GM23338 (cell line): ENCODE measurements at regions not wholly inside any gene's neighbourhood (a gene's known extent, or its start where the extent isn't known, plus 50 kb on each side); places are given as distances from the start of the nearest gene placed in this dataset.

Experiments
- ATAC-seq: fragments of 200-7000 bp; cut with Tn5 transposase; 3 replicates; pipeline ENCODE4 v1.9.1; 2020
- DNase-seq: peaks from one replicate; pipeline ENCODE4 v3.0.0-alpha.2; 2015; ENCODE audit warnings: low spot score
- H2AFZ ChIP-seq: fragments of 200-600 bp; sonication (generic); 2 replicates; pipeline ENCODE4 v1.8.0; 2016; ENCODE audit warnings: antibody characterized with exemption, mild to moderate bottlenecking, moderate library complexity
- H3F3A ChIP-seq: fragments of 200-600 bp; sonication (generic); replicated peaks from 2 replicates; pipeline ENCODE4 v1.8.0; 2017; ENCODE audit warnings: antibody characterized with exemption, mixed run types, low read depth
- H3K27ac ChIP-seq: fragments of 200-600 bp; sonication (generic); 2 replicates; pipeline ENCODE4 v1.6.1; 2016; ENCODE audit warnings: low read depth
- H3K27me3 ChIP-seq: fragments of 200-600 bp; sonication (generic); 2 replicates; pipeline ENCODE4 v1.8.0; 2016; ENCODE audit warnings: mild to moderate bottlenecking, mixed run types, moderate library complexity; ENCODE audit not compliant: insufficient read depth
- H3K36me3 ChIP-seq: fragments of 200-600 bp; sonication (generic); 2 replicates; pipeline ENCODE4 v1.8.0; 2016; ENCODE audit warnings: mild to moderate bottlenecking; ENCODE audit not compliant: insufficient read depth
- H3K4me1 ChIP-seq: fragments of 200-600 bp; sonication (generic); 2 replicates; pipeline ENCODE4 v1.8.0; 2016; ENCODE audit warnings: mild to moderate bottlenecking, moderate library complexity; ENCODE audit not compliant: insufficient read depth
- H3K4me2 ChIP-seq: fragments of 200-600 bp; sonication (generic); 2 replicates; pipeline ENCODE4 v1.7.1; 2017; ENCODE audit warnings: mixed run types
- H3K4me3 ChIP-seq: fragments of 200-600 bp; sonication (generic); 2 replicates; pipeline ENCODE4 v1.6.1; 2016; ENCODE audit warnings: mixed run types
- H3K79me2 ChIP-seq: fragments of 200-600 bp; sonication (generic); replicated peaks from 2 replicates; pipeline ENCODE4 v1.8.0; 2017; ENCODE audit warnings: mild to moderate bottlenecking; ENCODE audit not compliant: insufficient read depth
- H3K9me2 ChIP-seq: fragments of 200-600 bp; sonication (generic); 2 replicates; pipeline ENCODE4 v1.8.0; 2017; ENCODE audit not compliant: insufficient read depth
- H4K20me1 ChIP-seq: fragments of 200-600 bp; sonication (generic); replicated peaks from 2 replicates; pipeline ENCODE4 v1.8.0; 2017; ENCODE audit warnings: mild to moderate bottlenecking; ENCODE audit not compliant: insufficient read depth
- H3K27ac Mint-ChIP-seq: 2 replicates; pipeline ENCODE4 v1.8.0; 2020; ENCODE audit warnings: inconsistent platforms, mild to moderate bottlenecking, moderate library complexity, mixed read lengths
- H3K27me3 Mint-ChIP-seq: 3 replicates; pipeline ENCODE4 v1.8.0; 2022; ENCODE audit warnings: low read depth, mild to moderate bottlenecking, moderate library complexity, mixed read lengths, inconsistent platforms; ENCODE audit not compliant: insufficient read depth, poor library complexity
- H3K36me3 Mint-ChIP-seq: 3 replicates; pipeline ENCODE4 v1.8.0; 2021; ENCODE audit warnings: low read depth, mild to moderate bottlenecking, inconsistent platforms, moderate library complexity, mixed read lengths
- H3K4me1 Mint-ChIP-seq: 3 replicates; pipeline ENCODE4 v1.8.0; 2020; ENCODE audit warnings: mild to moderate bottlenecking, inconsistent platforms, mixed read lengths
- H3K4me3 Mint-ChIP-seq: 3 replicates; pipeline ENCODE4 v1.8.0; 2021; ENCODE audit warnings: moderate library complexity, mild to moderate bottlenecking, inconsistent platforms, mixed read lengths
- H3K9me3 Mint-ChIP-seq: 3 replicates; pipeline ENCODE4 v1.8.0; 2020; ENCODE audit warnings: moderate library complexity, mild to moderate bottlenecking, inconsistent platforms, mixed read lengths
- CREB1 ChIP-seq: fragments of 250-450 bp; sonication (Bioruptor Pico); IDR thresholded peaks from 2 replicates; pipeline ENCODE4 v1.5.0; 2020; ENCODE audit warnings: low read depth, mild to moderate bottlenecking, moderate library complexity
- EZH2 ChIP-seq: fragments of 200-600 bp; sonication (generic); IDR thresholded peaks from one replicate; pipeline ENCODE4 v1.8.0; 2017; ENCODE audit warnings: antibody characterized with exemption, mild to moderate bottlenecking, low read depth; ENCODE audit not compliant: unreplicated experiment
- EZH2phosphoT487 ChIP-seq: fragments of 200-600 bp; sonication (generic); IDR thresholded peaks from one replicate; pipeline ENCODE4 v1.8.1; 2018; ENCODE audit warnings: antibody characterized with exemption; ENCODE audit not compliant: unreplicated experiment
- JUNB ChIP-seq: IDR thresholded peaks from one replicate; pipeline ENCODE4 v1.6.1; 2016; ENCODE audit warnings: antibody characterized with exemption; ENCODE audit not compliant: unreplicated experiment
- NANOG ChIP-seq: IDR thresholded peaks from 2 replicates; pipeline ENCODE4 v1.6.1; 2016; ENCODE audit warnings: antibody characterized with exemption, borderline replicate concordance
- POLR2AphosphoS5 ChIP-seq: IDR thresholded peaks from 2 replicates; pipeline ENCODE4 v1.6.1; 2016; ENCODE audit warnings: antibody characterized with exemption, low read depth
- STAT1 ChIP-seq: IDR thresholded peaks from one replicate; pipeline ENCODE4 v1.6.1; 2016; ENCODE audit warnings: antibody characterized with exemption; ENCODE audit not compliant: unreplicated experiment
- ZNF114 ChIP-seq: fragments of 250-450 bp; sonication (Bioruptor Pico); IDR thresholded peaks from 2 replicates; pipeline ENCODE4 v1.5.0; 2020; ENCODE audit warnings: mild to moderate bottlenecking, moderate library complexity
- ZNF331 ChIP-seq: fragments of 250-450 bp; sonication (Bioruptor Pico); IDR thresholded peaks from 2 replicates; pipeline ENCODE4 v1.5.0; 2020; ENCODE audit warnings: low read depth, mild to moderate bottlenecking, moderate library complexity
- TF ChIP-seq, protein P1 (sequence below), 2 experiments: fragments of 200-600 bp in 1 of 2; sonication (generic) in 1 of 2; conservative IDR thresholded peaks; 2 replicates each; pipeline versions ENCODE4 v1.5.1 to v1.6.1; 2016 to 2017; ENCODE audit warnings: antibody characterized with exemption in 2 of 2, low read depth in 2 of 2, mild to moderate bottlenecking in 2 of 2, moderate library complexity in 1 of 2
- TF ChIP-seq, protein P2 (sequence below): IDR thresholded peaks from 2 replicates; pipeline ENCODE4 v1.6.1; 2016; ENCODE audit warnings: antibody characterized with exemption
- TF ChIP-seq, protein P3 (sequence below): fragments of 250-450 bp; sonication (Bioruptor Pico); IDR thresholded peaks from 2 replicates; pipeline ENCODE4 v1.5.0; 2020; ENCODE audit warnings: mild to moderate bottlenecking, moderate library complexity
- TF ChIP-seq, protein P4 (sequence below): IDR thresholded peaks from one replicate; pipeline ENCODE4 v1.6.1; 2018; ENCODE audit warnings: antibody characterized with exemption; ENCODE audit not compliant: unreplicated experiment

DNA sequence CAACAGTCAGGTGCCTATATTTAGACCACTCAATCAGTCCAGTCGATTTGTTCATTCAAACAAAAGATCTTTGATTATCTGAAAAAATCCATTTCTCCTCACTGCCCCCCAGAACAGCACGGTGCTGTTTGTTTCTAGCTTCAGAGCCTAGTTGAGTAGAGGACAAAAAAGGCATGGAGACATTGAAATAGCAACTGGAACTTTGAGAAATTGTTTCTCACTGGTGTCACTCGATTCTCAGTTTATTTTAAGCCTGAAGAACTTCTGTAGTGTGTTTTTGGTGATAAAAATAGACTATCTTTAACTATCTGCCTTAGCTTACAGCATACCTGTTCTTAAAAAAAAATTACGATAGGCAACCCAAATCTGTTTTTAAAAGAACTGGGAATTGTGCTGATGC, 67.1 kb downstream of the ARHGAP35 start:
- no peak overlapping the region for H2AFZ ChIP-seq
- ATAC-seq (no peak), DNase-seq (no peak)
- H3K79me2 ChIP-seq = peaks cover 97% of the 10 kb centered on the region
- TF ChIP-seq EZH2phosphoT487 (no peak), CREB1 (CRISPR knock-in tag) (no peak), NANOG (no peak), POLR2AphosphoS5 (no peak), EZH2 (no peak), ZNF331 (CRISPR knock-in tag) (no peak), STAT1 (no peak), JUNB (no peak), ZNF114 (no peak)
- TF ChIP-seq, protein P1, sequence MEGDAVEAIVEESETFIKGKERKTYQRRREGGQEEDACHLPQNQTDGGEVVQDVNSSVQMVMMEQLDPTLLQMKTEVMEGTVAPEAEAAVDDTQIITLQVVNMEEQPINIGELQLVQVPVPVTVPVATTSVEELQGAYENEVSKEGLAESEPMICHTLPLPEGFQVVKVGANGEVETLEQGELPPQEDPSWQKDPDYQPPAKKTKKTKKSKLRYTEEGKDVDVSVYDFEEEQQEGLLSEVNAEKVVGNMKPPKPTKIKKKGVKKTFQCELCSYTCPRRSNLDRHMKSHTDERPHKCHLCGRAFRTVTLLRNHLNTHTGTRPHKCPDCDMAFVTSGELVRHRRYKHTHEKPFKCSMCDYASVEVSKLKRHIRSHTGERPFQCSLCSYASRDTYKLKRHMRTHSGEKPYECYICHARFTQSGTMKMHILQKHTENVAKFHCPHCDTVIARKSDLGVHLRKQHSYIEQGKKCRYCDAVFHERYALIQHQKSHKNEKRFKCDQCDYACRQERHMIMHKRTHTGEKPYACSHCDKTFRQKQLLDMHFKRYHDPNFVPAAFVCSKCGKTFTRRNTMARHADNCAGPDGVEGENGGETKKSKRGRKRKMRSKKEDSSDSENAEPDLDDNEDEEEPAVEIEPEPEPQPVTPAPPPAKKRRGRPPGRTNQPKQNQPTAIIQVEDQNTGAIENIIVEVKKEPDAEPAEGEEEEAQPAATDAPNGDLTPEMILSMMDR (conservative IDR thresholded peaks at IDR 0.05; ENCODE audit: low read depth in 2 of 2) = no peak
- TF ChIP-seq, protein P2, sequence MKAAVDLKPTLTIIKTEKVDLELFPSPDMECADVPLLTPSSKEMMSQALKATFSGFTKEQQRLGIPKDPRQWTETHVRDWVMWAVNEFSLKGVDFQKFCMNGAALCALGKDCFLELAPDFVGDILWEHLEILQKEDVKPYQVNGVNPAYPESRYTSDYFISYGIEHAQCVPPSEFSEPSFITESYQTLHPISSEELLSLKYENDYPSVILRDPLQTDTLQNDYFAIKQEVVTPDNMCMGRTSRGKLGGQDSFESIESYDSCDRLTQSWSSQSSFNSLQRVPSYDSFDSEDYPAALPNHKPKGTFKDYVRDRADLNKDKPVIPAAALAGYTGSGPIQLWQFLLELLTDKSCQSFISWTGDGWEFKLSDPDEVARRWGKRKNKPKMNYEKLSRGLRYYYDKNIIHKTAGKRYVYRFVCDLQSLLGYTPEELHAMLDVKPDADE = no peak
- TF ChIP-seq, protein P3, sequence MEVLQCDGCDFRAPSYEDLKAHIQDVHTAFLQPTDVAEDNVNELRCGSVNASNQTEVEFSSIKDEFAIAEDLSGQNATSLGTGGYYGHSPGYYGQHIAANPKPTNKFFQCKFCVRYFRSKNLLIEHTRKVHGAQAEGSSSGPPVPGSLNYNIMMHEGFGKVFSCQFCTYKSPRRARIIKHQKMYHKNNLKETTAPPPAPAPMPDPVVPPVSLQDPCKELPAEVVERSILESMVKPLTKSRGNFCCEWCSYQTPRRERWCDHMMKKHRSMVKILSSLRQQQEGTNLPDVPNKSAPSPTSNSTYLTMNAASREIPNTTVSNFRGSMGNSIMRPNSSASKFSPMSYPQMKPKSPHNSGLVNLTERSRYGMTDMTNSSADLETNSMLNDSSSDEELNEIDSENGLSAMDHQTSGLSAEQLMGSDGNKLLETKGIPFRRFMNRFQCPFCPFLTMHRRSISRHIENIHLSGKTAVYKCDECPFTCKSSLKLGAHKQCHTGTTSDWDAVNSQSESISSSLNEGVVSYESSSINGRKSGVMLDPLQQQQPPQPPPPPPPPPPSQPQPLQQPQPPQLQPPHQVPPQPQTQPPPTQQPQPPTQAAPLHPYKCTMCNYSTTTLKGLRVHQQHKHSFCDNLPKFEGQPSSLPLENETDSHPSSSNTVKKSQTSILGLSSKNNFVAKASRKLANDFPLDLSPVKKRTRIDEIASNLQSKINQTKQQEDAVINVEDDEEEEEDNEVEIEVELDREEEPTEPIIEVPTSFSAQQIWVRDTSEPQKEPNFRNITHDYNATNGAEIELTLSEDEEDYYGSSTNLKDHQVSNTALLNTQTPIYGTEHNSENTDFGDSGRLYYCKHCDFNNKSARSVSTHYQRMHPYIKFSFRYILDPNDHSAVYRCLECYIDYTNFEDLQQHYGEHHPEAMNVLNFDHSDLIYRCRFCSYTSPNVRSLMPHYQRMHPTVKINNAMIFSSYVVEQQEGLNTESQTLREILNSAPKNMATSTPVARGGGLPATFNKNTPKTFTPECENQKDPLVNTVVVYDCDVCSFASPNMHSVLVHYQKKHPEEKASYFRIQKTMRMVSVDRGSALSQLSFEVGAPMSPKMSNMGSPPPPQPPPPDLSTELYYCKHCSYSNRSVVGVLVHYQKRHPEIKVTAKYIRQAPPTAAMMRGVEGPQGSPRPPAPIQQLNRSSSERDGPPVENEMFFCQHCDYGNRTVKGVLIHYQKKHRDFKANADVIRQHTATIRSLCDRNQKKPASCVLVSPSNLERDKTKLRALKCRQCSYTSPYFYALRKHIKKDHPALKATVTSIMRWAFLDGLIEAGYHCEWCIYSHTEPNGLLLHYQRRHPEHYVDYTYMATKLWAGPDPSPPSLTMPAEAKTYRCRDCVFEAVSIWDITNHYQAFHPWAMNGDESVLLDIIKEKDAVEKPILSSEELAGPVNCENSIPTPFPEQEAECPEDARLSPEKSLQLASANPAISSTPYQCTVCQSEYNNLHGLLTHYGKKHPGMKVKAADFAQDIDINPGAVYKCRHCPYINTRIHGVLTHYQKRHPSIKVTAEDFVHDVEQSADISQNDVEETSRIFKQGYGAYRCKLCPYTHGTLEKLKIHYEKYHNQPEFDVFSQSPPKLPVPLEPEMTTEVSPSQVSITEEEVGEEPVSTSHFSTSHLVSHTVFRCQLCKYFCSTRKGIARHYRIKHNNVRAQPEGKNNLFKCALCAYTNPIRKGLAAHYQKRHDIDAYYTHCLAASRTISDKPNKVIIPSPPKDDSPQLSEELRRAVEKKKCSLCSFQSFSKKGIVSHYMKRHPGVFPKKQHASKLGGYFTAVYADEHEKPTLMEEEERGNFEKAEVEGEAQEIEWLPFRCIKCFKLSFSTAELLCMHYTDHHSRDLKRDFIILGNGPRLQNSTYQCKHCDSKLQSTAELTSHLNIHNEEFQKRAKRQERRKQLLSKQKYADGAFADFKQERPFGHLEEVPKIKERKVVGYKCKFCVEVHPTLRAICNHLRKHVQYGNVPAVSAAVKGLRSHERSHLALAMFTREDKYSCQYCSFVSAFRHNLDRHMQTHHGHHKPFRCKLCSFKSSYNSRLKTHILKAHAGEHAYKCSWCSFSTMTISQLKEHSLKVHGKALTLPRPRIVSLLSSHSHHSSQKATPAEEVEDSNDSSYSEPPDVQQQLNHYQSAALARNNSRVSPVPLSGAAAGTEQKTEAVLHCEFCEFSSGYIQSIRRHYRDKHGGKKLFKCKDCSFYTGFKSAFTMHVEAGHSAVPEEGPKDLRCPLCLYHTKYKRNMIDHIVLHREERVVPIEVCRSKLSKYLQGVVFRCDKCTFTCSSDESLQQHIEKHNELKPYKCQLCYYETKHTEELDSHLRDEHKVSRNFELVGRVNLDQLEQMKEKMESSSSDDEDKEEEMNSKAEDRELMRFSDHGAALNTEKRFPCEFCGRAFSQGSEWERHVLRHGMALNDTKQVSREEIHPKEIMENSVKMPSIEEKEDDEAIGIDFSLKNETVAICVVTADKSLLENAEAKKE (CRISPR knock-in tag) = no peak
- TF ChIP-seq, protein P4, sequence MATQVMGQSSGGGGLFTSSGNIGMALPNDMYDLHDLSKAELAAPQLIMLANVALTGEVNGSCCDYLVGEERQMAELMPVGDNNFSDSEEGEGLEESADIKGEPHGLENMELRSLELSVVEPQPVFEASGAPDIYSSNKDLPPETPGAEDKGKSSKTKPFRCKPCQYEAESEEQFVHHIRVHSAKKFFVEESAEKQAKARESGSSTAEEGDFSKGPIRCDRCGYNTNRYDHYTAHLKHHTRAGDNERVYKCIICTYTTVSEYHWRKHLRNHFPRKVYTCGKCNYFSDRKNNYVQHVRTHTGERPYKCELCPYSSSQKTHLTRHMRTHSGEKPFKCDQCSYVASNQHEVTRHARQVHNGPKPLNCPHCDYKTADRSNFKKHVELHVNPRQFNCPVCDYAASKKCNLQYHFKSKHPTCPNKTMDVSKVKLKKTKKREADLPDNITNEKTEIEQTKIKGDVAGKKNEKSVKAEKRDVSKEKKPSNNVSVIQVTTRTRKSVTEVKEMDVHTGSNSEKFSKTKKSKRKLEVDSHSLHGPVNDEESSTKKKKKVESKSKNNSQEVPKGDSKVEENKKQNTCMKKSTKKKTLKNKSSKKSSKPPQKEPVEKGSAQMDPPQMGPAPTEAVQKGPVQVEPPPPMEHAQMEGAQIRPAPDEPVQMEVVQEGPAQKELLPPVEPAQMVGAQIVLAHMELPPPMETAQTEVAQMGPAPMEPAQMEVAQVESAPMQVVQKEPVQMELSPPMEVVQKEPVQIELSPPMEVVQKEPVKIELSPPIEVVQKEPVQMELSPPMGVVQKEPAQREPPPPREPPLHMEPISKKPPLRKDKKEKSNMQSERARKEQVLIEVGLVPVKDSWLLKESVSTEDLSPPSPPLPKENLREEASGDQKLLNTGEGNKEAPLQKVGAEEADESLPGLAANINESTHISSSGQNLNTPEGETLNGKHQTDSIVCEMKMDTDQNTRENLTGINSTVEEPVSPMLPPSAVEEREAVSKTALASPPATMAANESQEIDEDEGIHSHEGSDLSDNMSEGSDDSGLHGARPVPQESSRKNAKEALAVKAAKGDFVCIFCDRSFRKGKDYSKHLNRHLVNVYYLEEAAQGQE = no peak
- no peak overlapping the region for H3K4me3 ChIP-seq
- peaks cover 53% of the 10 kb centered on the region for H4K20me1 ChIP-seq
- no peaks in the 10 kb centered on the region for H3K27me3 Mint-ChIP-seq
- H3K27ac ChIP-seq = peak overlapping the region; percentile 83; the same call in 1 of the 2 replicates
- H3K4me1 Mint-ChIP-seq = peaks cover 31% of the 10 kb centered on the region
- H3K36me3 ChIP-seq = no peaks in the 10 kb centered on the region
- H3K4me2 ChIP-seq = no peak overlapping the region
- H3K27me3 ChIP-seq = no peaks in the 10 kb centered on the region
- no peaks in the 10 kb centered on the region for H3K9me3 Mint-ChIP-seq
- H3K4me3 Mint-ChIP-seq = no peak overlapping the region
- peaks cover 33% of the 10 kb centered on the region for H3K4me1 ChIP-seq
- no peaks in the 10 kb centered on the region for H3F3A ChIP-seq
- no peaks in the 10 kb centered on the region for H3K9me2 ChIP-seq
- H3K36me3 Mint-ChIP-seq = 0 out of 3 replicates have a peak, but pooled peaks cover under 1% of the 10 kb centered on the region
- no peak overlapping the region; the same call in 1 of the 2 replicates for H3K27ac Mint-ChIP-seq
